ENCODE measurements at regions not wholly inside any gene's neighbourhood (a gene's known extent, or its start where the extent isn't known, plus 50 kb on each side); places are given as distances from the start of the nearest gene placed in this dataset.
"Not testable (repeated sequence)": the region's sequence is repeated elsewhere in the genome, so short reads cannot be mapped to it uniquely, and the experiment has no call there.

DNA sequence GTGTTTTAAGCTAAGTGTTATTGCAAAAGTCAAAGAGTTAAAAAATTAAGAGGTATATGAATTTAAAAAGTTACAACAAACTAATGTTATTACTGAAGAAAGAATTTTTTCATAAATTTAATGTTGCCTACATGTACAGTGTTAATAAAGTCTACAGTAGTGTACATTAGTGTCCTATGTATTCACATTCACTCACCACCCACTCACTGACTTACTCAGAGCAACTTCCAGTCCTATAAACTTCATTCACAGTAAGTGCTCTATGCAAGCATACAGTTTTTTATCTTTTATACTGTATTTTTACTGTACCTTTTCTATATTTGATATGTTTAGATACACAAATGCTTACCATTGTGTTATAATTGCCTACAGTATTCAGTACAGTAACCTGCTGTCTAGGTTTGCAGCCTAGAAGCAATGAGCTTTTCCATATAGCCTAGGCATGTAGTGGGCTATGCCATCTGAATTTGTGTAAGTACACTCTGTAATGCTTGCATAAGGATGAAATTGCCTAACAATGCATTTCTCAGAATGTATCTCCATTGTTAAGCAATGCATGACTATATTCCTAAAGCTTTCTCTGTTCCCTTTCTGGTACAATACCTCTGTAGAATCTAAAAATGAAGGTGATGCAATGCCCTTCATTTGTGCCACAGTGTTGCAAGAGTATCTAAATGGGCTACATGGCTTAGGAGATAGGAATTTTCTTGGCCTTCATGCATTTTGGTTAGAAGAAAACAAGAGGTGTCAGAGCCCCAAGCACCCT lies 370.8 kb upstream of the NT5C1B start:
- H3K4me3 ChIP-seq (ENCODE audit: low read depth, low read length): no peak overlapping the region
- ChIA-PET POLR2A (no interaction called here), CTCF (interaction anchor here (1.5 kb wide), 1 partner anchor 9 kb away, joined by 3 read pairs; no protein-coding TSS in a partner anchor)
- DNase-seq (ENCODE audit: low read depth, low spot score): peak; percentile 29
- TF ChIP-seq, protein P1, sequence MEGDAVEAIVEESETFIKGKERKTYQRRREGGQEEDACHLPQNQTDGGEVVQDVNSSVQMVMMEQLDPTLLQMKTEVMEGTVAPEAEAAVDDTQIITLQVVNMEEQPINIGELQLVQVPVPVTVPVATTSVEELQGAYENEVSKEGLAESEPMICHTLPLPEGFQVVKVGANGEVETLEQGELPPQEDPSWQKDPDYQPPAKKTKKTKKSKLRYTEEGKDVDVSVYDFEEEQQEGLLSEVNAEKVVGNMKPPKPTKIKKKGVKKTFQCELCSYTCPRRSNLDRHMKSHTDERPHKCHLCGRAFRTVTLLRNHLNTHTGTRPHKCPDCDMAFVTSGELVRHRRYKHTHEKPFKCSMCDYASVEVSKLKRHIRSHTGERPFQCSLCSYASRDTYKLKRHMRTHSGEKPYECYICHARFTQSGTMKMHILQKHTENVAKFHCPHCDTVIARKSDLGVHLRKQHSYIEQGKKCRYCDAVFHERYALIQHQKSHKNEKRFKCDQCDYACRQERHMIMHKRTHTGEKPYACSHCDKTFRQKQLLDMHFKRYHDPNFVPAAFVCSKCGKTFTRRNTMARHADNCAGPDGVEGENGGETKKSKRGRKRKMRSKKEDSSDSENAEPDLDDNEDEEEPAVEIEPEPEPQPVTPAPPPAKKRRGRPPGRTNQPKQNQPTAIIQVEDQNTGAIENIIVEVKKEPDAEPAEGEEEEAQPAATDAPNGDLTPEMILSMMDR (IDR thresholded peaks at IDR 0.05; ENCODE audit: insufficient read depth, low read length, missing control alignments): no peak

DNA sequence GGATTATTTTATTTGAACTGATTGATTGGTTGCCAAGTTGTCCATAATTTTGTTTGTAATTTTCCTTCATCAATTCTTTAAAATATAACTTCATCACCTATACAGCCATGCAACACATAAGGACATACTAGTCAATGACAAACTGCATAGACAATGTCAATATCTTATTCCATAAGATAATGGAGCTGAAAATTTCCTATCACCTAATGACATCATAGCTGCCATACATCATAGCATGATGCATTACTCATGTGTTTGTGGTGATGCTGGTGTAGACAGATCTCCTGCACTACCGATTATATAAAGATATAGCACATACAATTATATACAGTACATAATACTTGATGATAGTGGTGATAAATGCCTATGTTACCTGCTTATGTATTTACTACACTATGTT lies 369.8 kb upstream of the NT5C1B start:
- TF ChIP-seq, protein P1 (IDR thresholded peaks at IDR 0.05; ENCODE audit: insufficient read depth, low read length, missing control alignments): no peak
- ChIA-PET POLR2A (no interaction called here), CTCF (interaction anchor here (1.5 kb wide), 1 partner anchor 10 kb away, joined by 3 read pairs; no protein-coding TSS in a partner anchor)
- no peak for DNase-seq (ENCODE audit: low read depth, low spot score)
- H3K4me3 ChIP-seq (ENCODE audit: low read depth, low read length): no peak overlapping the region

DNA sequence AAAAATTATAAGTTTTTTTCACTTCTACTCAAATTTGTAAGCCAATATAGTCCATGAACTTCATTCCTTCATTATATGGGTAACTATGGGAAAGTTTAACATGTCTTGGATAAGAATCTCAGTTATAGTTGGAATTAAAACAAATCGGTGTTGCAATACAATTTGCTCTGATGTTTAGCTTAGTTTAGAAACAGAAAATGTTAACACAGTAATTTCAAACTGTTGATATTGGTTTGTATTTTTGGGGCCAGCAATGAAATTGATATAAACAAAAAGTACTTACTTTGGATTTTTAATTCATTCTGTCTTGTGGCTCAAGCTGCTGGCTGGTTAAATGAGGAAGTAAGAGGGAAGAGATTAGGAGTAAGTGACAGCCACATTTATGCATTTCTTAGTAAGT lies 368.5 kb upstream of the NT5C1B start:
- H3K4me3 ChIP-seq (ENCODE audit: low read depth, low read length): no peak overlapping the region
- TF ChIP-seq, protein P1 (IDR thresholded peaks at IDR 0.05; ENCODE audit: insufficient read depth, low read length, missing control alignments): no peak
- CTCF ChIA-PET: no interaction called here
- POLR2A ChIA-PET: no interaction called here
- DNase-seq (ENCODE audit: low read depth, low spot score): no peak

DNA sequence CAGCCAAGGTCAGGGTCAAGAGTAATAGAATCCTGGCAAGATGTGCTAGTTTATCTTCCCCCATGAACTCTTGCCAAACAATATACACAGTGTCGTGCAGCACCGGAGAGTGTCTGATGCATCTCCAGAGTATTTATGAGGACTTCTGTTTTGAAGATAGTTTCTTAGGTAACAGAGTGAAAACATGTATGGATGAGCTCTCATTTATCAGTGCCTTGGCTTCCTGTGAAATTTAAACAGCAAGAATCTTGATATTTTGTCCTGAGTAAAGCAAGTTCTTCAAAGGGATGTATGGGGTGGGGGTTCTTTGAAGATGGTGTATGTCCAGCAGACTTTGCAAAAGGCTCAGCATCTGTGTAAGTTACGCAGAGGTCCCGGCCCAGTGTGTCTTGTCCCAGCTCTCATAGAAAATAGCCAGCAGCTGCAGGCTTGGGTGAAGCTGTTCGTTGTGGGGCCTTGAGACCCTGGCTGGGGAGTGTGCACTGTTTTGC lies 361.0 kb upstream of the NT5C1B start:
- TF ChIP-seq, protein P1 (IDR thresholded peaks at IDR 0.05; ENCODE audit: insufficient read depth, low read length, missing control alignments): no peak
- no peak overlapping the region for H3K4me3 ChIP-seq (ENCODE audit: low read depth, low read length)
- DNase-seq (ENCODE audit: low read depth, low spot score): peak; percentile 23
- CTCF ChIA-PET: no interaction called here
- POLR2A ChIA-PET: no interaction called here

DNA sequence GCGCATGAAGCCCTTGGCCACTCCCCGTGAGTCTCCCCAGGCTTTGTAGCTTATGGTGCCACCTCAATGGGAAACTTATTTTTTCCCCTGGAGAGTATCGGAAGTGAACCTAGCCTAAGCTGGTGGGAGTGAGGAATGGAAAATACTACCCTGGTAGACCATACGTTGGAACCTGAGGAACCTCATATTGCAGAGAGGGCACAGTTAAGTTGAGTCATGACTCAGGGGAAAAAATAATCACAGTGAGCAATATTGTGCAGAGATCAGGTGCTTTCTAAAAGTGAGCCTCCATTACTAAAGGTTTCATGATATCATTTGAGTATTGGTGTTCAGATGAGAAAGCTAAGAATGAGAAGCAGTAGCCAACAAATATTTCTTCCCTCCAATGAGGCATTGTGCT lies 360.5 kb upstream of the NT5C1B start:
- TF ChIP-seq, protein P1 (IDR thresholded peaks at IDR 0.05; ENCODE audit: insufficient read depth, low read length, missing control alignments): no peak
- no peak for DNase-seq (ENCODE audit: low read depth, low spot score)
- CTCF ChIA-PET: no interaction called here
- POLR2A ChIA-PET: no interaction called here
- no peak overlapping the region for H3K4me3 ChIP-seq (ENCODE audit: low read depth, low read length)

DNA sequence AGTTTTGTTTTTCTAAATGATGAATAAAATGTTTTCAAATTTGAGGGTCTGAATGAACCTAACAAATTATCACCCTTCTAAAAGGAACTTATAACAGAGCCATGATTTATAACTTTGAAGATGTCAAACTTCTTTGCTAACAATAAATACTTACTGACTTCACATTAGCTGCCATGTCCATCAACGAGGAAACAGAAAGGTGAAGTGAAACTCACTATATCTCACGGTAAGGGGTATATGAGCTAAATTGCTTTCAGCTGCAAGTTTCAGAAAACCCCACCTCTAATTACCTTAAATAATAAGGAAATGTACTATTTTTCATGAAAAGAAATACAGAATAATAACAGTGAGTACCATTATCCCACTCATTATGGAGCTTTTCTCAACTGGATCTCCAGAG lies 350.8 kb upstream of the NT5C1B start:
- TF ChIP-seq, protein P1 (IDR thresholded peaks at IDR 0.05; ENCODE audit: insufficient read depth, low read length, missing control alignments): no peak
- DNase-seq (ENCODE audit: low read depth, low spot score): no peak
- CTCF ChIA-PET: no interaction called here
- H3K4me3 ChIP-seq (ENCODE audit: low read depth, low read length): no peak overlapping the region
- POLR2A ChIA-PET: no interaction called here

DNA sequence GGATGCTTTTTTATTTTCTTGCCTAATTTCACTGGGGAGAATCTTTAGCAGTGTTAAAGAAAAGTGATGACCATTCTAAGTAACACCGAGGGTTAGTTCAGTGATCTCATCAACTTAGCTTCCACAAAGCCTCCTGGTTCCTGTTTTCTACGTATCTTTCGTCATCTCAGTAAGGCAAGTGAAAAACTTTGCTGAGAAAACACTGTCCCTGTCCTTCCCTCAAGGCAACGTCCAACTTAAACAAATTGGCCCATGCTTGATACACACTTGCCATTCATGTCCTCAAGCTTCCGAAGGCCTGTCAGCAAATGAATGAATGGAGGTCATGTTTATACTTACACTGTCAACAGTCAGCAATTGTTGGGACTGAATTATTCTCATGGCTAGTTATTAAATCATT lies 350.4 kb upstream of the NT5C1B start:
- H3K4me3 ChIP-seq (ENCODE audit: low read depth, low read length); DNase-seq (ENCODE audit: low read depth, low spot score); CTCF ChIA-PET; POLR2A ChIA-PET: not testable (repeated sequence)
